ENCODE measurements at regions not wholly inside any gene's neighbourhood (a gene's known extent, or its start where the extent isn't known, plus 50 kb on each side); places are given as distances from the start of the nearest gene placed in this dataset.

- TF ChIP-seq CTCF (conservative IDR thresholded peaks at IDR 0.05) = no peak
- no peak for TF ChIP-seq ZFX (IDR thresholded peaks at IDR 0.05)
Observed at GRCh38 chr1:36625253-36625934, 142.7 kb upstream of the CSF3R start.

Data from C4-2B (cell line).